Activated CD8-positive, alpha-beta T cell treated with anti-CD3 and anti-CD28 coated beads for 36 hours (primary cell): ENCODE measurements at regions not wholly inside any gene's neighbourhood (a gene's known extent, or its start where the extent isn't known, plus 50 kb on each side); places are given as distances from the start of the nearest gene placed in this dataset.
"Not testable (repeated sequence)": the region's sequence is repeated elsewhere in the genome, so short reads cannot be mapped to it uniquely, and the experiment has no call there.

Experiments used
- ATAC-seq: fragments of 200-7000 bp; cut with Tn5 transposase; one replicate; pipeline ENCODE4 v1.10.0; 2021; ENCODE audit warnings: mild to moderate bottlenecking, moderate library complexity
- CTCF ChIA-PET: fragments of 350-600 bp; sonication (Branson Sonifier 250); formaldehyde crosslinking; loops from one replicate; lab custom pipeline; 2021; ENCODE audit warnings: antibody characterized with exemption; lab: Charles Lee
- POLR2A ChIA-PET: fragments of 350-600 bp; sonication (Branson Sonifier 250); formaldehyde crosslinking; loops from one replicate; lab custom pipeline; 2021; ENCODE audit warnings: antibody characterized with exemption; lab: Charles Lee
- DNase-seq: peaks from one replicate; pipeline ENCODE4 v3.0.0-alpha.2; 2020
- H3K27ac Mint-ChIP-seq: one replicate; pipeline ENCODE4 v1.8.0; 2021; ENCODE audit warnings: mild to moderate bottlenecking, mixed read lengths
- H3K27me3 Mint-ChIP-seq: one replicate; pipeline ENCODE4 v1.8.0; 2021; ENCODE audit warnings: mixed read lengths
- H3K36me3 Mint-ChIP-seq: one replicate; pipeline ENCODE4 v1.8.0; 2021; ENCODE audit warnings: low read depth, mixed read lengths
- H3K4me1 Mint-ChIP-seq: one replicate; pipeline ENCODE4 v1.8.0; 2021; ENCODE audit warnings: low read depth, mixed read lengths
- H3K4me3 Mint-ChIP-seq: one replicate; pipeline ENCODE4 v1.8.0; 2021; ENCODE audit warnings: mild to moderate bottlenecking, moderate library complexity, mixed read lengths
- H3K9me3 Mint-ChIP-seq: one replicate; pipeline ENCODE4 v1.8.0; 2021; ENCODE audit warnings: mixed read lengths
- intact Hi-C: fragments of 100-400 bp; cut with micrococcal nuclease; formaldehyde crosslinking; loops from one replicate; pipeline ENCODE4 v1.10.0; 2022
- TF ChIP-seq, protein P1 (sequence below): fragments of 200-600 bp; IDR thresholded peaks from one replicate; pipeline ENCODE4 v1.8.0; 2022; ENCODE audit warnings: antibody characterized with exemption, mild to moderate bottlenecking

DNA sequence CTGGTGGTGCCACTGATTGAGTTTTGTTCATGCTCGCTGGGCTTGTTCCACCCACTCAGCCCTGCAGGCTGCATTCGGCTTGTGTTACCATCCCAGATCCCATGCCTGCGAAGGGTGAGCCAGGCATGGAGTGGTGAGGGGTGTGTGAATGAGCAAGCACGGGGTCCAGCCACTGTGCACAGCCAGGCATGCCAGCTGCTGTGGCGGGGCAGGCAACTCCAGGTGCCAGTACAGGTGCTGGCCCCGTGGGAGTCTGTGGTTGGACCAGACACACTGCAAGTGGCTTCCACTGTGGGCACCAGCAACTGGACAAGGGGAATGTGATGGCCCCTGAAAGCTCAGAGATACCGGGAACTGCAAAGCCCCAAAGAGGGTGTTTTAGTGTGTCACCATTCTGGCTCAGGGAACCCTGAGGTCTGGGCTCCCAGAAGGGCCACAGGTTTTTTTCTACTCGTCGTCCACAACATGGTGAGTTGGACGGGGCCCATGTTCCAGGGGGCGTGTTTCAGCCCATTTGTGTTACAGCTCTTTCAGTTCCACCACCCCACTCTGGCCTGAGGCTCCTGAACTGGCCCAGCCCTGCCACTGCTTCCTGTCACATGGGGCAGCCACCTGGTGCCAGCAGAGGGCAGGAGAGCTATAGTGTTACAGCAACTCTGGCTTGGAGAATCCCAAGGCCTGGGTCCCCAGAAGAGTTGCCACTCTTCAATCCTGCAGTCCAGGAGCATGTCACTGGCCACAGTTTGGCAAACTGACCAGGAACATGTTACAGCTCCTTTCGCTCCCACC lies 217.0 kb upstream of the OBI1 start:
- Mint-ChIP-seq H3K9me3 (no peaks in the 10 kb centered on the region), H3K36me3 (no peaks in the 10 kb centered on the region), H3K4me3 (no peak overlapping the region), H3K27me3 (no peaks in the 10 kb centered on the region), H3K4me1 (no peaks in the 10 kb centered on the region), H3K27ac (no peak overlapping the region)
- ATAC-seq: no peak
- ChIA-PET POLR2A (no interaction called here), CTCF (no interaction called here)
- TF ChIP-seq, protein P1, sequence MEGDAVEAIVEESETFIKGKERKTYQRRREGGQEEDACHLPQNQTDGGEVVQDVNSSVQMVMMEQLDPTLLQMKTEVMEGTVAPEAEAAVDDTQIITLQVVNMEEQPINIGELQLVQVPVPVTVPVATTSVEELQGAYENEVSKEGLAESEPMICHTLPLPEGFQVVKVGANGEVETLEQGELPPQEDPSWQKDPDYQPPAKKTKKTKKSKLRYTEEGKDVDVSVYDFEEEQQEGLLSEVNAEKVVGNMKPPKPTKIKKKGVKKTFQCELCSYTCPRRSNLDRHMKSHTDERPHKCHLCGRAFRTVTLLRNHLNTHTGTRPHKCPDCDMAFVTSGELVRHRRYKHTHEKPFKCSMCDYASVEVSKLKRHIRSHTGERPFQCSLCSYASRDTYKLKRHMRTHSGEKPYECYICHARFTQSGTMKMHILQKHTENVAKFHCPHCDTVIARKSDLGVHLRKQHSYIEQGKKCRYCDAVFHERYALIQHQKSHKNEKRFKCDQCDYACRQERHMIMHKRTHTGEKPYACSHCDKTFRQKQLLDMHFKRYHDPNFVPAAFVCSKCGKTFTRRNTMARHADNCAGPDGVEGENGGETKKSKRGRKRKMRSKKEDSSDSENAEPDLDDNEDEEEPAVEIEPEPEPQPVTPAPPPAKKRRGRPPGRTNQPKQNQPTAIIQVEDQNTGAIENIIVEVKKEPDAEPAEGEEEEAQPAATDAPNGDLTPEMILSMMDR: no peak
- intact Hi-C loops: no loop called here
- peak; percentile 29 for DNase-seq

DNA sequence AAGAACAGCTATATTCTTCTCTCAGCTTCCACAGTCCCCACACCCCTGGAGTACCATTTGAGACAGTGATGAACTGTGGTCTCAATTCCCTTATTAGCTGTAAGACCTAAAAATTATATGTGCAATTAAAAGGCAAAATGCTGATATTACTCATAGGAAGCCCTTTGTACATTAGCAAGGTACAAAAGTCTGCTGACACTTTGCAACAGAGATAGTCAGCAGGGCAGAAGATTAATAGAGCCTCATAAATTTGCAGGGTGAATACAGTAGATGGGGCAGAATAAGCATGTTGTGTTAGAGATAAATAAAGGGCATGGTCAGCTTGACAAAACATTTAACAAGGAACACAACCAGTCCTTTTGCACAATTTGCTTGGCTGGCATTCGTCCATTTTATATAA lies 210.0 kb upstream of the OBI1 start:
- no peak for DNase-seq
- Mint-ChIP-seq H3K27ac (no peak overlapping the region), H3K4me1 (no peaks in the 10 kb centered on the region), H3K36me3 (no peaks in the 10 kb centered on the region), H3K4me3 (no peak overlapping the region), H3K9me3 (no peaks in the 10 kb centered on the region), H3K27me3 (no peaks in the 10 kb centered on the region)
- ChIA-PET CTCF (no interaction called here), POLR2A (no interaction called here)
- no peak for ATAC-seq
- TF ChIP-seq, protein P1: no peak
- intact Hi-C loops: no loop called here

DNA sequence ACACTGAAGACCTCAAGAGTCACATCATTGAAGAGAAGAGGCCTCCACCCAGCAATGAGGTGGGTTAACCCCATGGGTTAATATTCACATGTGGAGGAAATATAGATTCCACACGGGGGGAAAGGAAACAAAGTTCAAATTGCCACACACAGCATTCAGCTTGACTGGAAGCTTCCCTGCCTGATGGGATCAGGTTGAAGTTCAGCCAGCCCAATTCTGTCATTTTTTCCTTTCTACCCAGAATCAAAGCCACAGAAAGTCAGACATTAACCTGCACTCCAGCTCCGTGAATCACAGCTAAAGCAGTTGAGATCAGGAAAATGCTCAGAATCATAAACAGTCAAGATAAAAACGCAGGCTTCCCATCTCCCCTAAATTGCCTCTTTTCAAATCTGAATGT lies 208.7 kb upstream of the OBI1 start:
- ATAC-seq (no peak), DNase-seq (no peak)
- Mint-ChIP-seq H3K9me3 (no peaks in the 10 kb centered on the region), H3K4me1 (no peaks in the 10 kb centered on the region), H3K36me3 (no peaks in the 10 kb centered on the region), H3K27me3 (no peaks in the 10 kb centered on the region), H3K27ac (no peak overlapping the region), H3K4me3 (no peak overlapping the region)
- intact Hi-C loops: no loop called here
- ChIA-PET CTCF (no interaction called here), POLR2A (no interaction called here)
- TF ChIP-seq, protein P1: no peak

DNA sequence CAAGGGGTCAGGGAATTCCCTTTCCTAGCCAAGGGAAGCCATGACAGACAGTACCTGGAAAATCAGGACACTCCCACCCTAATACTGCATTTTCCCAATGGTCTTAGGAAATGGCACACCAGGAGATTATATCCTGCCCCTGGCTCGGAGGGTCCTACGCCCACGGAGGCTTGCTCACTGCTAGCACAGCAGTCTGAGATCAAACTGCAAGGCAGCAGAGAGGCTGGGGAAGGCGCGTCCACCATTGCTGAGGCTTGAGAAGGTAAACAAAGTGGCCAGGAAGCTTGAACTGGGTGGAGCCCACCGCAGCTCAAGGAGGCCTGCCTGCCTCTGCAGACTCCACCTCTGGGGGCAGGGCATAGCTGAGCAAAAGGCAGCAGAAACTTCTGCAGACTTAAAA lies 207.1 kb upstream of the OBI1 start:
- POLR2A ChIA-PET, ATAC-seq, H3K27me3 Mint-ChIP-seq, H3K4me3 Mint-ChIP-seq, H3K27ac Mint-ChIP-seq, H3K36me3 Mint-ChIP-seq, intact Hi-C loops, DNase-seq, H3K4me1 Mint-ChIP-seq, H3K9me3 Mint-ChIP-seq, CTCF ChIA-PET: not testable (repeated sequence)

DNA sequence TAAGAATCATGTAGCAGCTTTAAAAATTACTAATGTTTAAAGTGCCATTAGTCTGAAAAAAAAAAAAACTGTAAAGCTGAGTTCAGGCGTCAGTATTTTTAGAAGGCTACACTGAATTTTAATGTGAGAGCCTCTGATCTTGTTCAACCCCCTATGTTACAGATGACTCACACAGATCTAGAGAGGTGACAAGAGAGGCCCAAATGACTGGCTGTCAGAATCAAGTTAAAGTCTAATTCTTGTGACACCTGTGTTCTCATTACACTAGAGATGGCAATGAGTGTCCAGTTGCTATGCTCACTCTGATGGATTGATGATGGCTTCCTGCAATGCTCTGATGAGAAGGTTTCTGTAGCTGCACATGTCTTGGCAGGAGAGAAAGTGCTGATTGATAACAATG lies 203.5 kb upstream of the OBI1 start:
- DNase-seq: no peak
- CTCF ChIA-PET: no interaction called here
- H3K4me3 Mint-ChIP-seq: no peak overlapping the region
- no peak overlapping the region for H3K27ac Mint-ChIP-seq
- TF ChIP-seq, protein P1: no peak
- ATAC-seq: no peak
- POLR2A ChIA-PET: no interaction called here
- no peaks in the 10 kb centered on the region for H3K4me1 Mint-ChIP-seq
- H3K9me3 Mint-ChIP-seq: no peaks in the 10 kb centered on the region
- H3K27me3 Mint-ChIP-seq: no peaks in the 10 kb centered on the region
- no peaks in the 10 kb centered on the region for H3K36me3 Mint-ChIP-seq
- intact Hi-C loops: no loop called here
